ENCODE measurements at regions not wholly inside any gene's neighbourhood (a gene's known extent, or its start where the extent isn't known, plus 50 kb on each side); places are given as distances from the start of the nearest gene placed in this dataset.

DNA sequence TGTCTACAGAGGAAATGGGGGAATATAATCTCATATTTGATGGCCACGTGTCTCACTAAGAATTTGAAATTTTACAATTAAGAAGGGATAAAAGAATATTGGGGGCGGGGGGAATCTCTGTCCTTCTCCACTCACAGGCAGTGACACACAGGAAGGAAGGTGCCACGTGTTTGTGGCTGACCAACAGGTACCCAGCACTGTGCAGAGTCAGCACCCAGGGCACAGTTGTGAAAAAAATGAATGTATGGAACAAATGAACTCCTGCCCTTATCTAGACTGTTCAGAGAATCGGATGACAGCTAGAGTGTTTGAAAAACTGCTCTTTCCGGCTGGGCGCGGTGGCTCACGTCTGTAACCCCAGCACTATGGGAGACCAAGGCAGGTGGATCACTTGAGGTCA, 317.0 kb upstream of the MYT1L start:
- WGBS (ENCODE audit: low lambda C conversion rate), result 56% methylated on average over 8 of the region's 8 CpGs
- no peaks in the 10 kb centered on the region for H3K9me3 ChIP-seq
- no peak overlapping the region for H2AFZ ChIP-seq (ENCODE audit: low read depth)

More for the DNA sequence above, 317.0 kb upstream of the MYT1L start:
- Histone ChIP-seq H3K27me3 (ENCODE audit: insufficient read depth) (no peaks in the 10 kb centered on the region), H3K4me1 (ENCODE audit: control insufficient read depth in 1 of 2, insufficient read depth in 2 of 2, low read depth in 1 of 2, low read length in 1 of 2) (no peaks in the 10 kb centered on the region; a peak in 1 of 4 replicates), H3K27ac (ENCODE audit: low read depth in 2 of 2, low read length in 1 of 2) (no peak overlapping the region), H3K36me3 (replicated peaks in 1 of 2; ENCODE audit: control insufficient read depth in 1 of 2, insufficient read depth in 2 of 2, low read length in 1 of 2) (no peaks in the 10 kb centered on the region), H4K20me1 (ENCODE audit: insufficient read depth) (no peaks in the 10 kb centered on the region), H3F3A (replicated peaks; ENCODE audit: insufficient read depth) (no peaks in the 10 kb centered on the region), H3K4me3 (ENCODE audit: low read depth in 2 of 2, low read length in 1 of 2) (no peak overlapping the region), H3K9ac (no peak overlapping the region), H3K9me2 (no peaks in the 10 kb centered on the region), H3K79me2 (ENCODE audit: insufficient read depth) (no peaks in the 10 kb centered on the region), H3K4me2 (no peak overlapping the region)
- DNase-seq, result no peak
- ChIA-PET CTCF (interaction anchor here (1.6 kb wide), 1 partner anchor 737 kb away, joined by 3 read pairs; no protein-coding TSS in a partner anchor), POLR2A (no interaction called here)
- TF ChIP-seq, protein P1, sequence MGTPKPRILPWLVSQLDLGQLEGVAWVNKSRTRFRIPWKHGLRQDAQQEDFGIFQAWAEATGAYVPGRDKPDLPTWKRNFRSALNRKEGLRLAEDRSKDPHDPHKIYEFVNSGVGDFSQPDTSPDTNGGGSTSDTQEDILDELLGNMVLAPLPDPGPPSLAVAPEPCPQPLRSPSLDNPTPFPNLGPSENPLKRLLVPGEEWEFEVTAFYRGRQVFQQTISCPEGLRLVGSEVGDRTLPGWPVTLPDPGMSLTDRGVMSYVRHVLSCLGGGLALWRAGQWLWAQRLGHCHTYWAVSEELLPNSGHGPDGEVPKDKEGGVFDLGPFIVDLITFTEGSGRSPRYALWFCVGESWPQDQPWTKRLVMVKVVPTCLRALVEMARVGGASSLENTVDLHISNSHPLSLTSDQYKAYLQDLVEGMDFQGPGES (IDR thresholded peaks at IDR 0.05; ENCODE audit: low read depth, low read length), result no peak
- TF ChIP-seq RCOR1 (IDR thresholded peaks at IDR 0.05; ENCODE audit: low read length) (no peak), CHD2 (IDR thresholded peaks at IDR 0.05; ENCODE audit: low read length, partially characterized antibody) (no peak), TAF1 (IDR thresholded peaks at IDR 0.05; ENCODE audit: borderline replicate concordance, low read depth, low read length) (no peak), FOXM1 (IDR thresholded peaks at IDR 0.05; ENCODE audit: low read depth) (no peak), POLR2AphosphoS5 (IDR thresholded peaks at IDR 0.05; ENCODE audit: low read depth, low read length) (no peak), TEAD4 (IDR thresholded peaks at IDR 0.05; ENCODE audit: borderline replicate concordance, insufficient read depth) (no peak), MEF2A (IDR thresholded peaks at IDR 0.05; ENCODE audit: borderline replicate concordance, low read depth) (no peak), JUND (IDR thresholded peaks at IDR 0.05) (no peak), NFIC (IDR thresholded peaks at IDR 0.05; ENCODE audit: borderline replicate concordance) (no peak), RFX5 (IDR thresholded peaks at IDR 0.05; ENCODE audit: low read length) (no peak), NRF1 (IDR thresholded peaks at IDR 0.05; ENCODE audit: low read depth, low read length) (no peak), SIN3A (IDR thresholded peaks at IDR 0.05; ENCODE audit: borderline replicate concordance, low read depth, low read length) (no peak), RXRA (IDR thresholded peaks at IDR 0.05; ENCODE audit: borderline replicate concordance, low read depth) (no peak), MXI1 (IDR thresholded peaks at IDR 0.05; ENCODE audit: low read depth, low read length) (no peak)
- TF ChIP-seq, protein P2, sequence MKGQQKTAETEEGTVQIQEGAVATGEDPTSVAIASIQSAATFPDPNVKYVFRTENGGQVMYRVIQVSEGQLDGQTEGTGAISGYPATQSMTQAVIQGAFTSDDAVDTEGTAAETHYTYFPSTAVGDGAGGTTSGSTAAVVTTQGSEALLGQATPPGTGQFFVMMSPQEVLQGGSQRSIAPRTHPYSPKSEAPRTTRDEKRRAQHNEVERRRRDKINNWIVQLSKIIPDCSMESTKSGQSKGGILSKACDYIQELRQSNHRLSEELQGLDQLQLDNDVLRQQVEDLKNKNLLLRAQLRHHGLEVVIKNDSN (IDR thresholded peaks at IDR 0.05; ENCODE audit: borderline replicate concordance, low read depth), result no peak
- TF ChIP-seq, protein P3, sequence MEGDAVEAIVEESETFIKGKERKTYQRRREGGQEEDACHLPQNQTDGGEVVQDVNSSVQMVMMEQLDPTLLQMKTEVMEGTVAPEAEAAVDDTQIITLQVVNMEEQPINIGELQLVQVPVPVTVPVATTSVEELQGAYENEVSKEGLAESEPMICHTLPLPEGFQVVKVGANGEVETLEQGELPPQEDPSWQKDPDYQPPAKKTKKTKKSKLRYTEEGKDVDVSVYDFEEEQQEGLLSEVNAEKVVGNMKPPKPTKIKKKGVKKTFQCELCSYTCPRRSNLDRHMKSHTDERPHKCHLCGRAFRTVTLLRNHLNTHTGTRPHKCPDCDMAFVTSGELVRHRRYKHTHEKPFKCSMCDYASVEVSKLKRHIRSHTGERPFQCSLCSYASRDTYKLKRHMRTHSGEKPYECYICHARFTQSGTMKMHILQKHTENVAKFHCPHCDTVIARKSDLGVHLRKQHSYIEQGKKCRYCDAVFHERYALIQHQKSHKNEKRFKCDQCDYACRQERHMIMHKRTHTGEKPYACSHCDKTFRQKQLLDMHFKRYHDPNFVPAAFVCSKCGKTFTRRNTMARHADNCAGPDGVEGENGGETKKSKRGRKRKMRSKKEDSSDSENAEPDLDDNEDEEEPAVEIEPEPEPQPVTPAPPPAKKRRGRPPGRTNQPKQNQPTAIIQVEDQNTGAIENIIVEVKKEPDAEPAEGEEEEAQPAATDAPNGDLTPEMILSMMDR (IDR thresholded peaks at IDR 0.05), result no peak
- TF ChIP-seq, protein P4, sequence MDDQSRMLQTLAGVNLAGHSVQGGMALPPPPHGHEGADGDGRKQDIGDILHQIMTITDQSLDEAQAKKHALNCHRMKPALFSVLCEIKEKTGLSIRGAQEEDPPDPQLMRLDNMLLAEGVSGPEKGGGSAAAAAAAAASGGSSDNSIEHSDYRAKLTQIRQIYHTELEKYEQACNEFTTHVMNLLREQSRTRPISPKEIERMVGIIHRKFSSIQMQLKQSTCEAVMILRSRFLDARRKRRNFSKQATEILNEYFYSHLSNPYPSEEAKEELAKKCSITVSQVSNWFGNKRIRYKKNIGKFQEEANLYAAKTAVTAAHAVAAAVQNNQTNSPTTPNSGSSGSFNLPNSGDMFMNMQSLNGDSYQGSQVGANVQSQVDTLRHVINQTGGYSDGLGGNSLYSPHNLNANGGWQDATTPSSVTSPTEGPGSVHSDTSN (IDR thresholded peaks at IDR 0.05), result no peak
- TF ChIP-seq, protein P5, sequence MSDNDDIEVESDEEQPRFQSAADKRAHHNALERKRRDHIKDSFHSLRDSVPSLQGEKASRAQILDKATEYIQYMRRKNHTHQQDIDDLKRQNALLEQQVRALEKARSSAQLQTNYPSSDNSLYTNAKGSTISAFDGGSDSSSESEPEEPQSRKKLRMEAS (IDR thresholded peaks at IDR 0.05; ENCODE audit: low read depth), result no peak
- TF ChIP-seq, protein P6, sequence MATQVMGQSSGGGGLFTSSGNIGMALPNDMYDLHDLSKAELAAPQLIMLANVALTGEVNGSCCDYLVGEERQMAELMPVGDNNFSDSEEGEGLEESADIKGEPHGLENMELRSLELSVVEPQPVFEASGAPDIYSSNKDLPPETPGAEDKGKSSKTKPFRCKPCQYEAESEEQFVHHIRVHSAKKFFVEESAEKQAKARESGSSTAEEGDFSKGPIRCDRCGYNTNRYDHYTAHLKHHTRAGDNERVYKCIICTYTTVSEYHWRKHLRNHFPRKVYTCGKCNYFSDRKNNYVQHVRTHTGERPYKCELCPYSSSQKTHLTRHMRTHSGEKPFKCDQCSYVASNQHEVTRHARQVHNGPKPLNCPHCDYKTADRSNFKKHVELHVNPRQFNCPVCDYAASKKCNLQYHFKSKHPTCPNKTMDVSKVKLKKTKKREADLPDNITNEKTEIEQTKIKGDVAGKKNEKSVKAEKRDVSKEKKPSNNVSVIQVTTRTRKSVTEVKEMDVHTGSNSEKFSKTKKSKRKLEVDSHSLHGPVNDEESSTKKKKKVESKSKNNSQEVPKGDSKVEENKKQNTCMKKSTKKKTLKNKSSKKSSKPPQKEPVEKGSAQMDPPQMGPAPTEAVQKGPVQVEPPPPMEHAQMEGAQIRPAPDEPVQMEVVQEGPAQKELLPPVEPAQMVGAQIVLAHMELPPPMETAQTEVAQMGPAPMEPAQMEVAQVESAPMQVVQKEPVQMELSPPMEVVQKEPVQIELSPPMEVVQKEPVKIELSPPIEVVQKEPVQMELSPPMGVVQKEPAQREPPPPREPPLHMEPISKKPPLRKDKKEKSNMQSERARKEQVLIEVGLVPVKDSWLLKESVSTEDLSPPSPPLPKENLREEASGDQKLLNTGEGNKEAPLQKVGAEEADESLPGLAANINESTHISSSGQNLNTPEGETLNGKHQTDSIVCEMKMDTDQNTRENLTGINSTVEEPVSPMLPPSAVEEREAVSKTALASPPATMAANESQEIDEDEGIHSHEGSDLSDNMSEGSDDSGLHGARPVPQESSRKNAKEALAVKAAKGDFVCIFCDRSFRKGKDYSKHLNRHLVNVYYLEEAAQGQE (IDR thresholded peaks at IDR 0.05; ENCODE audit: low read depth, low read length), result no peak
